Hepatocyte (in vitro differentiated cells): ENCODE measurements at regions not wholly inside any gene's neighbourhood (a gene's known extent, or its start where the extent isn't known, plus 50 kb on each side); places are given as distances from the start of the nearest gene placed in this dataset.

Source experiments
- DNase-seq: peaks from one replicate; pipeline ENCODE4 v3.0.0-alpha.2; 2016; ENCODE audit warnings: low spot score
- H2AFZ ChIP-seq: fragments of 200-600 bp; sonication (generic); 2 replicates; pipeline ENCODE4 v1.6.0; 2016; ENCODE audit warnings: antibody characterized with exemption, mild to moderate bottlenecking
- H3K27ac ChIP-seq: fragments of 200-600 bp; sonication (generic); 2 replicates; pipeline ENCODE4 v1.5.1; 2016; ENCODE audit warnings: mild to moderate bottlenecking
- H3K27me3 ChIP-seq: fragments of 200-600 bp; sonication (generic); 2 replicates; pipeline ENCODE4 v1.6.1; 2016
- H3K36me3 ChIP-seq: fragments of 200-600 bp; sonication (generic); replicated peaks from 2 replicates; pipeline ENCODE4 v1.5.1; 2016; ENCODE audit warnings: low read depth; ENCODE audit not compliant: insufficient read depth
- H3K4me1 ChIP-seq: fragments of 200-600 bp; sonication (generic); 2 replicates; pipeline ENCODE4 v1.5.1; 2016; ENCODE audit warnings: mild to moderate bottlenecking, moderate library complexity; ENCODE audit not compliant: insufficient read depth
- H3K4me2 ChIP-seq: fragments of 200-600 bp; sonication (generic); 2 replicates; pipeline ENCODE4 v1.6.0; 2016
- H3K4me3 ChIP-seq: fragments of 200-600 bp; sonication (generic); 2 replicates; pipeline ENCODE4 v1.5.1; 2016; ENCODE audit warnings: mild to moderate bottlenecking
- H3K79me2 ChIP-seq: fragments of 200-600 bp; sonication (generic); 2 replicates; pipeline ENCODE4 v1.6.0; 2017; ENCODE audit warnings: mild to moderate bottlenecking
- H3K9me2 ChIP-seq: fragments of 200-600 bp; sonication (generic); replicated peaks from 2 replicates; pipeline ENCODE4 v1.6.0; 2017; ENCODE audit warnings: mild to moderate bottlenecking; ENCODE audit not compliant: insufficient read depth
- H3K9me3 ChIP-seq: fragments of 200-600 bp; sonication (generic); 2 replicates; pipeline ENCODE4 v1.5.1; 2016; ENCODE audit warnings: low read depth, mild to moderate bottlenecking
- H4K20me1 ChIP-seq: fragments of 200-600 bp; sonication (generic); 2 replicates; pipeline ENCODE4 v1.6.0; 2016; ENCODE audit warnings: mild to moderate bottlenecking; ENCODE audit not compliant: insufficient read depth, poor library complexity, severe bottlenecking
- EZH2 ChIP-seq: fragments of 200-600 bp; sonication (generic); IDR thresholded peaks from 2 replicates; pipeline ENCODE4 v1.6.1; 2016; ENCODE audit warnings: antibody characterized with exemption, mild to moderate bottlenecking, borderline replicate concordance
- EZH2phosphoT487 ChIP-seq: fragments of 200-600 bp; sonication (generic); IDR thresholded peaks from one replicate; pipeline ENCODE4 v1.6.1; 2018; ENCODE audit warnings: antibody characterized with exemption, mild to moderate bottlenecking, low read depth, moderate library complexity; ENCODE audit not compliant: unreplicated experiment, severe bottlenecking
- WGBS: methylation state at CpG from one replicate; pipeline ENCODE4 v1.1.6; 2016; ENCODE audit warnings: low lambda C conversion rate; ENCODE audit errors: missing lambda C conversion rate; 5-methylcytosine and 5-hydroxymethylcytosine counted together
- TF ChIP-seq, protein P1 (sequence below): fragments of 200-600 bp; sonication (generic); IDR thresholded peaks from 2 replicates; pipeline ENCODE4 v1.5.1; 2016; ENCODE audit warnings: antibody characterized with exemption, mild to moderate bottlenecking; ENCODE audit not compliant: poor library complexity

DNA sequence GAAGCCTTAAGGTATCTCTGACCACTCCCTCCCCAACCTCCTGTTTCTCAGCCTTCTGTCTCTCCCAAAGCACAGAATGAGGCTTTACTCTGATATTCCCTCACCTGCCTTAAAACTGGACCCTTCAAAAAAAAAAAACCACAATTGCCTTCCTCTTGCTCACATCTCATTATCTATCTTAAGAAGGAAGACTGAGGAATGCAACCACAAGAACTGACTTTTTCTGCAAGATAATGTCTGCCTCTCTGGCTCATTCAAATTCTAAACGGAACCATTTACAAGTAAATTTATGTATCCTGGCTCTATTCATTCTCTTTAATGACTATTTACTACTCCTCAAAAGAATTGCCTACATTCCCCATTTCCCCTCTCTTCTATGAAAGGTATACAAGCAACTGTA lies 545.5 kb upstream of the HTR2C start:
- DNase-seq: no peak

GRCh38 chrX:114037515-114037914 lies 546.4 kb upstream of the HTR2C start:
- TF ChIP-seq, protein P1, sequence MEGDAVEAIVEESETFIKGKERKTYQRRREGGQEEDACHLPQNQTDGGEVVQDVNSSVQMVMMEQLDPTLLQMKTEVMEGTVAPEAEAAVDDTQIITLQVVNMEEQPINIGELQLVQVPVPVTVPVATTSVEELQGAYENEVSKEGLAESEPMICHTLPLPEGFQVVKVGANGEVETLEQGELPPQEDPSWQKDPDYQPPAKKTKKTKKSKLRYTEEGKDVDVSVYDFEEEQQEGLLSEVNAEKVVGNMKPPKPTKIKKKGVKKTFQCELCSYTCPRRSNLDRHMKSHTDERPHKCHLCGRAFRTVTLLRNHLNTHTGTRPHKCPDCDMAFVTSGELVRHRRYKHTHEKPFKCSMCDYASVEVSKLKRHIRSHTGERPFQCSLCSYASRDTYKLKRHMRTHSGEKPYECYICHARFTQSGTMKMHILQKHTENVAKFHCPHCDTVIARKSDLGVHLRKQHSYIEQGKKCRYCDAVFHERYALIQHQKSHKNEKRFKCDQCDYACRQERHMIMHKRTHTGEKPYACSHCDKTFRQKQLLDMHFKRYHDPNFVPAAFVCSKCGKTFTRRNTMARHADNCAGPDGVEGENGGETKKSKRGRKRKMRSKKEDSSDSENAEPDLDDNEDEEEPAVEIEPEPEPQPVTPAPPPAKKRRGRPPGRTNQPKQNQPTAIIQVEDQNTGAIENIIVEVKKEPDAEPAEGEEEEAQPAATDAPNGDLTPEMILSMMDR: no peak
- TF ChIP-seq EZH2: no peak
- no peak for TF ChIP-seq EZH2phosphoT487
- H3K27me3 ChIP-seq: peaks cover 5% of the 10 kb centered on the region
- no peak overlapping the region for H2AFZ ChIP-seq
- H3K9me2 ChIP-seq: no peaks in the 10 kb centered on the region
- H3K4me1 ChIP-seq: no peaks in the 10 kb centered on the region
- no peaks in the 10 kb centered on the region for H3K36me3 ChIP-seq
- no peaks in the 10 kb centered on the region for H3K79me2 ChIP-seq
- 62% methylated on average over 2 of the region's 2 CpGs for WGBS
- H3K4me2 ChIP-seq: no peak overlapping the region
- no peak overlapping the region for H3K27ac ChIP-seq
- no peaks in the 10 kb centered on the region for H3K9me3 ChIP-seq
- no peak for DNase-seq
- H4K20me1 ChIP-seq: no peaks in the 10 kb centered on the region
- H3K4me3 ChIP-seq: no peak overlapping the region

More for the DNA sequence above, 545.5 kb upstream of the HTR2C start:
- TF ChIP-seq EZH2: no peak
- TF ChIP-seq, protein P1: no peak
- TF ChIP-seq EZH2phosphoT487: no peak
- no peaks in the 10 kb centered on the region for H3K36me3 ChIP-seq
- H4K20me1 ChIP-seq: no peaks in the 10 kb centered on the region
- no peak overlapping the region for H3K4me2 ChIP-seq
- H3K4me3 ChIP-seq: no peak overlapping the region
- H3K27me3 ChIP-seq: peaks cover 5% of the 10 kb centered on the region
- no peaks in the 10 kb centered on the region for H3K79me2 ChIP-seq
- H3K4me1 ChIP-seq: no peaks in the 10 kb centered on the region
- H3K9me2 ChIP-seq: no peaks in the 10 kb centered on the region
- H2AFZ ChIP-seq: no peak overlapping the region
- 43% methylated on average over 1 of the region's 1 CpG for WGBS
- H3K9me3 ChIP-seq: no peaks in the 10 kb centered on the region
- H3K27ac ChIP-seq: no peak overlapping the region

DNA sequence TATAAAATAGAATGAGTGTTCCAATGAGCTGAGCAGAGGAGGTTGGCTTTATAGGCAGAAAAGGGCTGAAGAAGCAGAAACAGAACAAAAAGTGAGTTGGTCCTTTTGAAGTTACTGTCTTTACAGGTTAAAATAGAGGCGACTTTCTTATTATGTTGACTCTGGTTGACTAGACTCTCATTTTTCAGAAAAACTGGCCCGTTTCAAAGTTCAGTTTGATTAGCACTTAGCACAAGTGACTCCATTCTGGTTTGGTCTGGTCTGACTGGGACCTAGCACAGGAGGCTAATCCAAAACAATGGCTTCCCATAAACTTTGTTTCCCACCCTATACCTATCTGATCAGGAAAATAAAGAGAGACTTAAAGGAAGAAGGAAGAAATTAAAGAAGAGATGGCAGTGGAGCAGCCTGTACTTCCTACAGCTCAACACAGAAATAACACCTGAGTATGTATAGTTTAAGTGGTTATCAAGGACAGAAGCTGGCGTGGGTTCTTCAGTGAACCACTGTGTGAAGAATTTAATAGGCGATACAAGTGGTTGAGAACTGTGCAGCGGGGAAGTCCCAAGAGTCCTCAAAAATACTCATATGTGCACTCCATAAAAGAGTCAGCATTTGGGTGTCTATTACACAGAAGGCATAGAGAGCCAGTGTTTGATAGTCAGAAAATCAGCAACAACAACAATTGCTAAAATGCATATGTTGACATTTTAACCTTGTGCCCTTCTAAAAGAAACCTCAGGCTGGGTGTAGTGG lies 554.8 kb upstream of the HTR2C start:
- H3K4me1 ChIP-seq: no peaks in the 10 kb centered on the region
- TF ChIP-seq, protein P1: no peak
- no peak overlapping the region for H3K4me3 ChIP-seq
- H3K27ac ChIP-seq: no peak overlapping the region
- no peak overlapping the region for H2AFZ ChIP-seq
- no peaks in the 10 kb centered on the region for H3K27me3 ChIP-seq
- H4K20me1 ChIP-seq: no peaks in the 10 kb centered on the region
- DNase-seq: no peak
- H3K79me2 ChIP-seq: no peaks in the 10 kb centered on the region
- 84% methylated on average over 5 of the region's 5 CpGs for WGBS
- H3K9me3 ChIP-seq: no peaks in the 10 kb centered on the region
- no peaks in the 10 kb centered on the region for H3K36me3 ChIP-seq
- H3K4me2 ChIP-seq: no peak overlapping the region
- no peaks in the 10 kb centered on the region for H3K9me2 ChIP-seq
